ENCODE measurements at regions not wholly inside any gene's neighbourhood (a gene's known extent, or its start where the extent isn't known, plus 50 kb on each side); places are given as distances from the start of the nearest gene placed in this dataset.

DNA sequence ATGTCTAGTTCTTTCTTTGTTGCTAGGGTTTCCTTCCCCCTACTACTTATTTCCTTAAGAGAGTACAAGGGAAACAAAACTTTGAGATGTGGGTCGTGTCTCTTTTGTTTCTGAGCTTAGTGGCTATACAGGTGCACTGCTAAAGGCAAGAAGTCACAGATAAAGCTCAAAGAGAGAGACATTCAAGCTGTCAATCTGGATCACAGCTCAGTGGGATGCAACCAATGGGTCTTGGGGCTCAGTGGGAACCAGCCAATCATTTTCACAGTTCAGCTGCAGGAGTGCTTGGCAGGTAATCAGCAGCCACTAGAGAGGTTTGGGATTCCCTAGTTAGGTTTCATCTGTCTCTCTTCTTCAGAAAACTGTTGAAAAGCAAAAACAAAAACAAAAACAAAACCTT lies 135.4 kb upstream of the SGCD start:
- H3K9me1 ChIP-seq (ENCODE audit: insufficient read depth, low read length), result peaks cover 3% of the 10 kb centered on the region; the same call in 1 of the 2 replicates
- no peaks in the 10 kb centered on the region for H3K9me3 ChIP-seq (ENCODE audit: control insufficient read depth, insufficient read depth, low read length)
- no peak overlapping the region for H3K18ac ChIP-seq (ENCODE audit: low read depth, low read length)
- H3K56ac ChIP-seq (ENCODE audit: extremely low read depth, insufficient read depth, low read length), result no peak overlapping the region
- no peaks in the 10 kb centered on the region for H3K79me1 ChIP-seq (ENCODE audit: low read depth in 1 of 2, low read length in 2 of 2)
- H4K8ac ChIP-seq (ENCODE audit: low read depth in 2 of 2, low read length in 2 of 2), result no peak overlapping the region
- no peak overlapping the region for H2BK15ac ChIP-seq (ENCODE audit: low read depth, low read length)
- no peak overlapping the region for H2BK120ac ChIP-seq (ENCODE audit: low read depth, low read length)
- no peaks in the 10 kb centered on the region for H4K20me1 ChIP-seq (ENCODE audit: insufficient read depth, low read length)
- H2AK9ac ChIP-seq (replicated peaks; ENCODE audit: low read depth, low read length, poor library complexity), result no peak overlapping the region
- in situ Hi-C loops (cut with MboI; ENCODE audit: low sequenced_read_pairs), result no loop called here
- ChIA-PET CTCF (no interaction called here), POLR2A (ENCODE audit: unreplicated experiment) (no interaction called here)
- no peaks in the 10 kb centered on the region for H3K36me3 ChIP-seq (ENCODE audit: control insufficient read depth, insufficient read depth, low read length)
- intact Hi-C loops (cut with micrococcal nuclease), result no loop called here
- H3K14ac ChIP-seq (replicated peaks; ENCODE audit: low read depth, low read length), result no peak overlapping the region
- whole genome bisulfite sequencing, 2 experiments (ENCODE audit: extremely low coverage in 2 of 2, insufficient read length in 1 of 2), result no CpG with 5 or more reads among the region's 1 CpG
- H2BK5ac ChIP-seq (ENCODE audit: low read depth, low read length, poor library complexity, severe bottlenecking), result no peak overlapping the region
- H2AK5ac ChIP-seq (ENCODE audit: low read depth, low read length), result no peak overlapping the region
- no peak overlapping the region for H3K4me3 ChIP-seq (ENCODE audit: insufficient read depth, low read depth, low read length)
- H4K5ac ChIP-seq (ENCODE audit: low read depth, low read length), result no peak overlapping the region
- DNase-seq (no peak), ATAC-seq (ENCODE audit: low read depth) (no peak)
- H3K27ac ChIP-seq (ENCODE audit: insufficient read depth, low read length), result no peak overlapping the region
- H3K9ac ChIP-seq (ENCODE audit: low read depth, low read length), result no peak overlapping the region
- no peak overlapping the region for H3K23ac ChIP-seq (ENCODE audit: low read depth, low read length)
- no peak overlapping the region for H4K91ac ChIP-seq (ENCODE audit: insufficient read depth, low read depth, low read length)
- H2AFZ ChIP-seq (replicated peaks; ENCODE audit: low read length, poor library complexity), result no peak overlapping the region
- no peak overlapping the region for H3K4ac ChIP-seq (ENCODE audit: low read depth, low read length)
- BruUV-seq (replicated peaks), result no TSS peak
- dilution Hi-C loops (cut with HindIII; ENCODE audit: low sequenced_read_pairs, unreplicated experiment), result no loop called here
- no peak overlapping the region for H3K4me2 ChIP-seq (ENCODE audit: low read depth, low read length)
- no peaks in the 10 kb centered on the region for H3K27me3 ChIP-seq (ENCODE audit: control insufficient read depth, insufficient read depth, low read length)
- peaks cover 4% of the 10 kb centered on the region; the same call in 1 of the 2 replicates for H3K4me1 ChIP-seq (ENCODE audit: control insufficient read depth, insufficient read depth, low read length)
- TF ChIP-seq RAD21 (IDR thresholded peaks at IDR 0.05; ENCODE audit: low read length), result no peak
- no peak for TF ChIP-seq POLR2A (IDR thresholded peaks at IDR 0.05; ENCODE audit: low read depth, low read length)
- no peak for TF ChIP-seq RCOR1 (IDR thresholded peaks at IDR 0.05; ENCODE audit: insufficient replicate concordance, low read length)
- no peak for TF ChIP-seq BHLHE40 (IDR thresholded peaks at IDR 0.05; ENCODE audit: low read depth, low read length)
- TF ChIP-seq CEBPB (IDR thresholded peaks at IDR 0.05; ENCODE audit: low read depth, low read length), result no peak
- TF ChIP-seq, protein P1, sequence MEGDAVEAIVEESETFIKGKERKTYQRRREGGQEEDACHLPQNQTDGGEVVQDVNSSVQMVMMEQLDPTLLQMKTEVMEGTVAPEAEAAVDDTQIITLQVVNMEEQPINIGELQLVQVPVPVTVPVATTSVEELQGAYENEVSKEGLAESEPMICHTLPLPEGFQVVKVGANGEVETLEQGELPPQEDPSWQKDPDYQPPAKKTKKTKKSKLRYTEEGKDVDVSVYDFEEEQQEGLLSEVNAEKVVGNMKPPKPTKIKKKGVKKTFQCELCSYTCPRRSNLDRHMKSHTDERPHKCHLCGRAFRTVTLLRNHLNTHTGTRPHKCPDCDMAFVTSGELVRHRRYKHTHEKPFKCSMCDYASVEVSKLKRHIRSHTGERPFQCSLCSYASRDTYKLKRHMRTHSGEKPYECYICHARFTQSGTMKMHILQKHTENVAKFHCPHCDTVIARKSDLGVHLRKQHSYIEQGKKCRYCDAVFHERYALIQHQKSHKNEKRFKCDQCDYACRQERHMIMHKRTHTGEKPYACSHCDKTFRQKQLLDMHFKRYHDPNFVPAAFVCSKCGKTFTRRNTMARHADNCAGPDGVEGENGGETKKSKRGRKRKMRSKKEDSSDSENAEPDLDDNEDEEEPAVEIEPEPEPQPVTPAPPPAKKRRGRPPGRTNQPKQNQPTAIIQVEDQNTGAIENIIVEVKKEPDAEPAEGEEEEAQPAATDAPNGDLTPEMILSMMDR (conservative IDR thresholded peaks at IDR 0.05; ENCODE audit: low read depth, low read length), result no peak
- TF ChIP-seq, protein P2, sequence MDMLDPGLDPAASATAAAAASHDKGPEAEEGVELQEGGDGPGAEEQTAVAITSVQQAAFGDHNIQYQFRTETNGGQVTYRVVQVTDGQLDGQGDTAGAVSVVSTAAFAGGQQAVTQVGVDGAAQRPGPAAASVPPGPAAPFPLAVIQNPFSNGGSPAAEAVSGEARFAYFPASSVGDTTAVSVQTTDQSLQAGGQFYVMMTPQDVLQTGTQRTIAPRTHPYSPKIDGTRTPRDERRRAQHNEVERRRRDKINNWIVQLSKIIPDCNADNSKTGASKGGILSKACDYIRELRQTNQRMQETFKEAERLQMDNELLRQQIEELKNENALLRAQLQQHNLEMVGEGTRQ (IDR thresholded peaks at IDR 0.05; ENCODE audit: low read depth, low read length), result no peak
- TF ChIP-seq, protein P3, sequence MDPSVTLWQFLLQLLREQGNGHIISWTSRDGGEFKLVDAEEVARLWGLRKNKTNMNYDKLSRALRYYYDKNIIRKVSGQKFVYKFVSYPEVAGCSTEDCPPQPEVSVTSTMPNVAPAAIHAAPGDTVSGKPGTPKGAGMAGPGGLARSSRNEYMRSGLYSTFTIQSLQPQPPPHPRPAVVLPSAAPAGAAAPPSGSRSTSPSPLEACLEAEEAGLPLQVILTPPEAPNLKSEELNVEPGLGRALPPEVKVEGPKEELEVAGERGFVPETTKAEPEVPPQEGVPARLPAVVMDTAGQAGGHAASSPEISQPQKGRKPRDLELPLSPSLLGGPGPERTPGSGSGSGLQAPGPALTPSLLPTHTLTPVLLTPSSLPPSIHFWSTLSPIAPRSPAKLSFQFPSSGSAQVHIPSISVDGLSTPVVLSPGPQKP (IDR thresholded peaks at IDR 0.05; ENCODE audit: borderline replicate concordance, low read depth, low read length), result no peak
- no peak for TF ChIP-seq RFX5 (IDR thresholded peaks at IDR 0.05; ENCODE audit: low read depth, low read length)
- H2BK20ac ChIP-seq (ENCODE audit: low read depth, low read length), result no peak overlapping the region
